ENCODE measurements at regions not wholly inside any gene's neighbourhood (a gene's known extent, or its start where the extent isn't known, plus 50 kb on each side); places are given as distances from the start of the nearest gene placed in this dataset.

DNA sequence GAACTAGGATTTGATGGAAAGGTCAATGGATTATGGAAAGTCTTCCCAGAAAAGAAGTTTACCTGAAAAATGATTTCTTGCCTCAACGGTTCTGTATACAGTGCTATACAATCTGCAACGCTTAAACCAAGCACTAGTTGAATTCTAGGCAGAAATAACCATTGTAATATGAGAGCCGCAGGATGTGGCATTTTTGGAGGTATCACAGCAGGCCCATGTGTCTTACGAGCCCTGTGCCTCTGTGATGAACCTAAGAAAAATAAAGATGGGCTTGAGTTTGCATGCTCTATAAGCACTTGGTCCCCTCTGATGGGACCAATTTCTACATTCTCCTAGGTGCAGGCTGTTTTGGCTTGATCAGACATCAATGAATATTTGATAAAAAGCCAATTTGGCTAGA is 78.7 kb upstream of the RFC3 start:
- Histone ChIP-seq H3K27me3 (ENCODE audit: control insufficient read depth in 3 of 3, insufficient read depth in 3 of 3, low read length in 2 of 3) (no peaks in the 10 kb centered on the region), H3K36me3 (ENCODE audit: control insufficient read depth in 4 of 4, insufficient read depth in 4 of 4, low read length in 4 of 4) (no peaks in the 10 kb centered on the region), H3K4me3 (no peak overlapping the region), H3K4me1 (ENCODE audit: control insufficient read depth in 5 of 5, insufficient read depth in 5 of 5, low read length in 5 of 5) (peaks cover 0 to 7% (median 0%) of the 10 kb centered on the region in 5 donors), H3K9me3 (ENCODE audit: control insufficient read depth in 4 of 4, insufficient read depth in 3 of 4, low read length in 3 of 4) (no peaks in the 10 kb centered on the region), H3K9ac (ENCODE audit: insufficient read depth in 1 of 2, low read length in 2 of 2) (no peak overlapping the region), H3K27ac (ENCODE audit: low read depth in 1 of 2, low read length in 1 of 2) (no peak overlapping the region)
- TF ChIP-seq, protein P1, sequence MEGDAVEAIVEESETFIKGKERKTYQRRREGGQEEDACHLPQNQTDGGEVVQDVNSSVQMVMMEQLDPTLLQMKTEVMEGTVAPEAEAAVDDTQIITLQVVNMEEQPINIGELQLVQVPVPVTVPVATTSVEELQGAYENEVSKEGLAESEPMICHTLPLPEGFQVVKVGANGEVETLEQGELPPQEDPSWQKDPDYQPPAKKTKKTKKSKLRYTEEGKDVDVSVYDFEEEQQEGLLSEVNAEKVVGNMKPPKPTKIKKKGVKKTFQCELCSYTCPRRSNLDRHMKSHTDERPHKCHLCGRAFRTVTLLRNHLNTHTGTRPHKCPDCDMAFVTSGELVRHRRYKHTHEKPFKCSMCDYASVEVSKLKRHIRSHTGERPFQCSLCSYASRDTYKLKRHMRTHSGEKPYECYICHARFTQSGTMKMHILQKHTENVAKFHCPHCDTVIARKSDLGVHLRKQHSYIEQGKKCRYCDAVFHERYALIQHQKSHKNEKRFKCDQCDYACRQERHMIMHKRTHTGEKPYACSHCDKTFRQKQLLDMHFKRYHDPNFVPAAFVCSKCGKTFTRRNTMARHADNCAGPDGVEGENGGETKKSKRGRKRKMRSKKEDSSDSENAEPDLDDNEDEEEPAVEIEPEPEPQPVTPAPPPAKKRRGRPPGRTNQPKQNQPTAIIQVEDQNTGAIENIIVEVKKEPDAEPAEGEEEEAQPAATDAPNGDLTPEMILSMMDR (IDR thresholded peaks at IDR 0.05; ENCODE audit: control extremely low read depth, extremely low read depth): no peak
- WGBS, 2 donors: 92 to 95% methylated on average over 4 of the region's 4 CpGs
- DNase-seq: no peak
- ATAC-seq (ENCODE audit: insufficient read depth, low FRiP score): no peak

DNA sequence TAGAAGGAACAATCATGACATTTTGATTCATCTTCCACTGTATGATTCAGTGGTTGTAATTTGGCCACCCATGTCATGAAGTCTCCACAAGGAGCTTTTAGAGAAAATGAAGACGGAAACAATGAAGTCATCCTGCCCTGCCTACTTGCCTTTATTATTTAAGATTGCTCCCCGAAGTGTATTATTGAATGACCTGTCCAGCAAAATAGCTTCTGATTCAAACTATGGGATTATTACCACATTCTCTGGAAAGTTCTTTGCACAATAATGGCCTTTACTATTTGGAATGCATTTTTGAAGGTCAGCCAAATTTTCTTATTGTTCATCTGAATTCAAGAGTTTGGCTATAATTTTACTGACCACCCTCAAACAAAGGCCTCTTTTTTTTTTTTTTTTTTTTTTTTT is 77.8 kb upstream of the RFC3 start:
- WGBS, 2 donors: 75 to 89% methylated on average over 2 of the region's 2 CpGs
- TF ChIP-seq, protein P1 (IDR thresholded peaks at IDR 0.05; ENCODE audit: control extremely low read depth, extremely low read depth): no peak

DNA sequence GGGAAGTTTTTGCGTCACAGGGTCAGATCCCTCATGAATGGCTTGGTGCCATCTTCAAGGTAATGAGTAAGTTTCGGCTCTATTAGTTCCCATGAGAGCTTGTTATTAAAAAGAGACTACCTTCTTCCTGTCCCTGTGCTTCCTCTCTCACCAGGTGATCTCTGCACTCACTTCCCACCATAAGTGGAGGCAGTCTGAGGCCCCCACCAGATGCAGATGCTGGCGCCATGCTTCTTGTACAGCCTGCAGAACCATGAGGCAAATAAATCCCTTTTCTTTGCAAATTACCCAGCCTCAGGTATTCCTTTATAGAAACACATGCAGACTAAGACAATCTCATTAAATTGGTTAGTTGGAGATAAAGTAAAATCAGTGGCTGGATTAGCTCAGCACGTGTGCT is 75.6 kb upstream of the RFC3 start:
- WGBS, 2 donors: 95 to 96% methylated on average over 4 of the region's 4 CpGs
- no peak overlapping the region for H3K4me3 ChIP-seq
- no peak for DNase-seq
- no peaks in the 10 kb centered on the region for H3K9me3 ChIP-seq (ENCODE audit: control insufficient read depth in 4 of 4, insufficient read depth in 3 of 4, low read length in 3 of 4)
- H3K4me1 ChIP-seq (ENCODE audit: control insufficient read depth in 5 of 5, insufficient read depth in 5 of 5, low read length in 5 of 5): peaks cover 0 to 7% (median 3%) of the 10 kb centered on the region in 5 donors
- no peak for ATAC-seq (ENCODE audit: insufficient read depth, low FRiP score)
- H3K27me3 ChIP-seq (ENCODE audit: control insufficient read depth in 3 of 3, insufficient read depth in 3 of 3, low read length in 2 of 3): no peaks in the 10 kb centered on the region
- no peaks in the 10 kb centered on the region for H3K36me3 ChIP-seq (ENCODE audit: control insufficient read depth in 4 of 4, insufficient read depth in 4 of 4, low read length in 4 of 4)
- TF ChIP-seq, protein P1 (IDR thresholded peaks at IDR 0.05; ENCODE audit: control extremely low read depth, extremely low read depth): no peak
- H3K9ac ChIP-seq (ENCODE audit: insufficient read depth in 1 of 2, low read length in 2 of 2): no peak overlapping the region
- H3K27ac ChIP-seq (ENCODE audit: low read depth in 1 of 2, low read length in 1 of 2): no peak overlapping the region

More for the DNA sequence above, 77.8 kb upstream of the RFC3 start:
- no peak for ATAC-seq (ENCODE audit: insufficient read depth, low FRiP score)
- Histone ChIP-seq H3K4me1 (ENCODE audit: control insufficient read depth in 5 of 5, insufficient read depth in 5 of 5, low read length in 5 of 5) (peaks cover 0 to 7% (median 4%) of the 10 kb centered on the region in 5 donors), H3K4me3 (no peak overlapping the region), H3K9ac (ENCODE audit: insufficient read depth in 1 of 2, low read length in 2 of 2) (no peak overlapping the region), H3K27me3 (ENCODE audit: control insufficient read depth in 3 of 3, insufficient read depth in 3 of 3, low read length in 2 of 3) (no peaks in the 10 kb centered on the region), H3K9me3 (ENCODE audit: control insufficient read depth in 4 of 4, insufficient read depth in 3 of 4, low read length in 3 of 4) (no peaks in the 10 kb centered on the region), H3K36me3 (ENCODE audit: control insufficient read depth in 4 of 4, insufficient read depth in 4 of 4, low read length in 4 of 4) (no peaks in the 10 kb centered on the region), H3K27ac (ENCODE audit: low read depth in 1 of 2, low read length in 1 of 2) (no peak overlapping the region)
- peak in 1 of 3 donors; percentile 28 for DNase-seq

All from lung (tissue), 11 donors.